HepG2 (cell line): ENCODE measurements at regions not wholly inside any gene's neighbourhood (a gene's known extent, or its start where the extent isn't known, plus 50 kb on each side); places are given as distances from the start of the nearest gene placed in this dataset.

Source experiments
- ARNT ChIP-seq: fragments of 450-650 bp; IDR thresholded peaks from 2 replicates; pipeline ENCODE4 v1.6.1; 2017
- CBX1 ChIP-seq: IDR thresholded peaks from one replicate; pipeline ENCODE4 v1.6.1; 2016; ENCODE audit warnings: antibody characterized with exemption, low read depth
- CEBPB ChIP-seq: IDR thresholded peaks from 2 replicates; pipeline ENCODE4 v1.6.1; 2011; ENCODE audit warnings: low read depth, low read length, improper control_type of control experiment, borderline replicate concordance
- CTCF ChIP-seq: sonication (generic); formaldehyde crosslinking; IDR thresholded peaks from 2 replicates; pipeline ENCODE4 v1.5.0; 2020; ENCODE audit warnings: mild to moderate bottlenecking, missing genetic modification reagents, moderate library complexity
- EHMT2 ChIP-seq: fragments of 200-600 bp; sonication (generic); IDR thresholded peaks from 2 replicates; pipeline ENCODE4 v1.7.0; 2017; ENCODE audit warnings: antibody characterized with exemption, low read depth, low read length, borderline replicate concordance
- GABPA ChIP-seq, 2 experiments: IDR thresholded peaks; 2 replicates each; pipeline ENCODE4 v1.6.1; 2011 to 2016; ENCODE audit warnings: low read depth in 2 of 2, low read length in 1 of 2, missing biosample characterization in 1 of 2, missing genetic modification characterization in 1 of 2
- HHEX ChIP-seq: IDR thresholded peaks from 2 replicates; pipeline ENCODE4 v1.6.1; 2016; ENCODE audit warnings: control low read depth
- POLR2AphosphoS2 ChIP-seq: IDR thresholded peaks from 2 replicates; pipeline ENCODE4 v1.6.1; 2011; ENCODE audit warnings: low read depth, low read length, improper control_type of control experiment
- POLR2AphosphoS5 ChIP-seq: IDR thresholded peaks from 2 replicates; pipeline ENCODE4 v1.6.1; 2012; ENCODE audit warnings: low read depth, low read length
- PRDM15 ChIP-seq: sonication (generic); formaldehyde crosslinking; IDR thresholded peaks from 2 replicates; pipeline ENCODE4 v1.4.0; 2020; ENCODE audit warnings: missing genetic modification reagents
- ZNF367 ChIP-seq: sonication (generic); formaldehyde crosslinking; IDR thresholded peaks from 2 replicates; pipeline ENCODE4 v1.4.0; 2020; ENCODE audit warnings: missing genetic modification reagents, borderline replicate concordance
- TF ChIP-seq, protein P1 (sequence below): sonication (generic); formaldehyde crosslinking; IDR thresholded peaks from 2 replicates; pipeline ENCODE4 v1.5.0; 2020; ENCODE audit warnings: mild to moderate bottlenecking, missing genetic modification reagents, borderline replicate concordance

DNA sequence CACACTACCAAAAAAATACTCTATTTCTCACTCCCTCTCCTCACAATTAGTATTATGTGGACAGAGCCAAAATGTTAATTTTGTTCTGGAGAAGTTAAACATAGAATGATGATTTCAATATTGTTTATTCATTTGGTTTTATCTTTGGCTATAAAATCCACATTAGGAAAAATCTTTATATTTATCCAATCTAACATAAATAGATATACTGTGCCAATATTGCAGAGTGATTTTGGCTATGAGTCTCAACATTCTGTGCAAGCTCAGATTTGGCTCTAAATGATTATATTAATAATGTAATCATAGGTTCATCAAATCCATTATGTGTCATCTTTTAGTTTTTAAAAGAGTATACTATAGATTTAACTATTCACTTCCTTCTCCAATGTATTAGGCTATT lies 667.5 kb upstream of the CHORDC1 start:
- TF ChIP-seq CTCF (CRISPR knock-in tag): no peak
- no peak for TF ChIP-seq CBX1
- no peak for TF ChIP-seq EHMT2
- TF ChIP-seq ZNF367 (CRISPR knock-in tag): no peak
- TF ChIP-seq CEBPB: no peak
- no peak for TF ChIP-seq GABPA (IDR thresholded peaks at IDR 0.05; ENCODE audit: low read depth, low read length)
- no peak for TF ChIP-seq GABPA (CRISPR knock-in tag; IDR thresholded peaks at IDR 0.05; ENCODE audit: low read depth)
- no peak for TF ChIP-seq HHEX (CRISPR knock-in tag)
- TF ChIP-seq POLR2AphosphoS2: no peak
- TF ChIP-seq, protein P1, sequence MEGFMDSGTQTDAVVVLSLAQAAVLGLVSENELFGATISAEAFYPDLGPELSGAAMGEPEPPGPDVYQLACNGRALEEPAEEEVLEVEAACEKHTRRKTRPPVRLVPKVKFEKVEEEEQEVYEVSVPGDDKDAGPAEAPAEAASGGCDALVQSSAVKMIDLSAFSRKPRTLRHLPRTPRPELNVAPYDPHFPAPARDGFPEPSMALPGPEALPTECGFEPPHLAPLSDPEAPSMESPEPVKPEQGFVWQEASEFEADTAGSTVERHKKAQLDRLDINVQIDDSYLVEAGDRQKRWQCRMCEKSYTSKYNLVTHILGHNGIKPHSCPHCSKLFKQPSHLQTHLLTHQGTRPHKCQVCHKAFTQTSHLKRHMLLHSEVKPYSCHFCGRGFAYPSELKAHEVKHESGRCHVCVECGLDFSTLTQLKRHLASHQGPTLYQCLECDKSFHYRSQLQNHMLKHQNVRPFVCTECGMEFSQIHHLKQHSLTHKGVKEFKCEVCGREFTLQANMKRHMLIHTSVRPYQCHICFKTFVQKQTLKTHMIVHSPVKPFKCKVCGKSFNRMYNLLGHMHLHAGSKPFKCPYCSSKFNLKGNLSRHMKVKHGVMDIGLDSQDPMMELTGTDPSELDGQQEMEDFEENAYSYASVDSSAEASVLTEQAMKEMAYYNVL (CRISPR knock-in tag): no peak
- TF ChIP-seq PRDM15: no peak
- TF ChIP-seq ARNT: no peak
- no peak for TF ChIP-seq POLR2AphosphoS5
